ENCODE measurements at regions not wholly inside any gene's neighbourhood (a gene's known extent, or its start where the extent isn't known, plus 50 kb on each side); places are given as distances from the start of the nearest gene placed in this dataset.

DNA sequence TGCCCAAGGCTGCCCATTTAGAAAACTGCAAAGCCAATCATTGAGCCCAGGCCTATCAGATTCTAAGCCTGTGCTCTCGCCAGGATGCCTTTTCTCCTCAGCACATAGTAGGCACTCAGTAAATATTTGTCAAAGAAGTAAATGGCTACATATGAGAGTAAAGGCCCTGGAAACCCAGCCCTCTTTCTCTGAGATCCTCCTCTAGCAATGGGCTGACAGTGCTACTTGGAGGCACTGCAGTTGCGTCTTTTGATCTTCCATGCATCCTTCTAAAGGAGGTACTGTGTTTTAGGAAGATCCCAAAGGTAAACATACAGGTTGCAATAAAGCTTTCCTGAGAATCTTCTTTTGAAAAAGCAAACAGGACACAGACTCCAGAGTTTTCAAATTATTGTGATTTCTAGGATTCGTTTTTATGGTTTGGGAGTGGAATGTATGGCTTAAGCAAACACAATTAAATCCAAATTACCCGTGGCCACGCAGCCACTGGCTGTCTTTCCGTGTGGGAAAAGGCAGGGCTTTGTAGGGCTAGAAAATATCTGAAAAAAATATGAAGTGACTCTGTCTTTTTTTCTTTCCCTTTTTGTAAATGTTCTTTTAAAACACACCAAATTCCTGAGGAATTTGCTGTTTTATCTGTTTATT is 151.3 kb upstream of the BMPER start:
- no peak for TF ChIP-seq EP300 (IDR thresholded peaks at IDR 0.05)
- TF ChIP-seq, protein P1, sequence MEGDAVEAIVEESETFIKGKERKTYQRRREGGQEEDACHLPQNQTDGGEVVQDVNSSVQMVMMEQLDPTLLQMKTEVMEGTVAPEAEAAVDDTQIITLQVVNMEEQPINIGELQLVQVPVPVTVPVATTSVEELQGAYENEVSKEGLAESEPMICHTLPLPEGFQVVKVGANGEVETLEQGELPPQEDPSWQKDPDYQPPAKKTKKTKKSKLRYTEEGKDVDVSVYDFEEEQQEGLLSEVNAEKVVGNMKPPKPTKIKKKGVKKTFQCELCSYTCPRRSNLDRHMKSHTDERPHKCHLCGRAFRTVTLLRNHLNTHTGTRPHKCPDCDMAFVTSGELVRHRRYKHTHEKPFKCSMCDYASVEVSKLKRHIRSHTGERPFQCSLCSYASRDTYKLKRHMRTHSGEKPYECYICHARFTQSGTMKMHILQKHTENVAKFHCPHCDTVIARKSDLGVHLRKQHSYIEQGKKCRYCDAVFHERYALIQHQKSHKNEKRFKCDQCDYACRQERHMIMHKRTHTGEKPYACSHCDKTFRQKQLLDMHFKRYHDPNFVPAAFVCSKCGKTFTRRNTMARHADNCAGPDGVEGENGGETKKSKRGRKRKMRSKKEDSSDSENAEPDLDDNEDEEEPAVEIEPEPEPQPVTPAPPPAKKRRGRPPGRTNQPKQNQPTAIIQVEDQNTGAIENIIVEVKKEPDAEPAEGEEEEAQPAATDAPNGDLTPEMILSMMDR (IDR thresholded peaks at IDR 0.05), result no peak
